Fibroblast of lung (primary cell): ENCODE measurements at regions not wholly inside any gene's neighbourhood (a gene's known extent, or its start where the extent isn't known, plus 50 kb on each side); places are given as distances from the start of the nearest gene placed in this dataset.
"Not testable (repeated sequence)": the region's sequence is repeated elsewhere in the genome, so short reads cannot be mapped to it uniquely, and the experiment has no call there.

Experiments used
- DNase-seq, 2 donors: peaks; one replicate each; pipeline versions ENCODE4 v3.0.0 to v3.0.0-alpha.2; 2010; ENCODE audit warnings: low read depth in 2 of 2
- H2AFZ ChIP-seq: 2 replicates; pipeline ENCODE4 v1.5.1; 2012; ENCODE audit warnings: low read length, control low read depth, inconsistent platforms
- H3K27ac ChIP-seq: 2 replicates; pipeline ENCODE4 v1.5.1; 2011; ENCODE audit warnings: low read length, control low read depth; ENCODE audit not compliant: insufficient read depth
- H3K27me3 ChIP-seq: 2 replicates; pipeline ENCODE4 v1.5.1; 2011; ENCODE audit warnings: mild to moderate bottlenecking, low read length; ENCODE audit not compliant: control insufficient read depth, insufficient read depth
- H3K36me3 ChIP-seq: 2 replicates; pipeline ENCODE4 v1.5.1; 2011; ENCODE audit warnings: low read length; ENCODE audit not compliant: control insufficient read depth, insufficient read depth
- H3K4me1 ChIP-seq: 2 replicates; pipeline ENCODE4 v1.5.1; 2011; ENCODE audit warnings: low read length; ENCODE audit not compliant: control insufficient read depth, insufficient read depth; ENCODE audit errors: extremely low read depth
- H3K4me2 ChIP-seq: 2 replicates; pipeline ENCODE4 v1.5.1; 2011; ENCODE audit warnings: low read length, control low read depth; ENCODE audit not compliant: insufficient read depth; ENCODE audit errors: extremely low read depth
- H3K4me3 ChIP-seq, 4 experiments: fragments of 200-600 bp in 1 of 4; sonication (generic) in 1 of 4; replicated peaks in 1 of 4; 2 replicates each; pipeline ENCODE4 v1.5.1; 2011 to 2016; ENCODE audit warnings: low read length in 4 of 4, low read depth in 3 of 4, mild to moderate bottlenecking in 3 of 4, control low read depth in 2 of 4, inconsistent platforms in 1 of 4, mixed read lengths in 1 of 4; ENCODE audit not compliant: insufficient read depth in 1 of 4; ENCODE audit errors: control extremely low read depth in 1 of 4
- H3K79me2 ChIP-seq: 2 replicates; pipeline ENCODE4 v1.5.1; 2012; ENCODE audit warnings: mild to moderate bottlenecking, low read length, inconsistent platforms; ENCODE audit not compliant: control insufficient read depth, insufficient read depth
- H3K9ac ChIP-seq: 2 replicates; pipeline ENCODE4 v1.5.1; 2011; ENCODE audit warnings: mild to moderate bottlenecking, low read length, control low read depth; ENCODE audit not compliant: insufficient read depth
- H3K9me3 ChIP-seq: 2 replicates; pipeline ENCODE4 v1.5.1; 2012; ENCODE audit warnings: low read depth, low read length; ENCODE audit not compliant: control insufficient read depth, insufficient read depth
- H4K20me1 ChIP-seq: 2 replicates; pipeline ENCODE4 v1.5.1; 2011; ENCODE audit warnings: low read length; ENCODE audit not compliant: control insufficient read depth, insufficient read depth; ENCODE audit errors: extremely low read depth
- CTCF ChIP-seq, 2 donors: IDR thresholded peaks in 1 of 2; conservative IDR thresholded peaks in 1 of 2; 1 replicate in 1 of 2; 2 replicates in 1 of 2; pipeline ENCODE4 v1.5.1; 2011 to 2012; ENCODE audit warnings: low read length in 2 of 2, control low read depth in 1 of 2, inconsistent platforms in 1 of 2, low read depth in 1 of 2, mild to moderate bottlenecking in 1 of 2
- EZH2 ChIP-seq: IDR thresholded peaks from 2 replicates; pipeline ENCODE4 v1.5.1; 2012; ENCODE audit warnings: low read length, control low read depth, mild to moderate bottlenecking; ENCODE audit errors: missing control alignments

DNA sequence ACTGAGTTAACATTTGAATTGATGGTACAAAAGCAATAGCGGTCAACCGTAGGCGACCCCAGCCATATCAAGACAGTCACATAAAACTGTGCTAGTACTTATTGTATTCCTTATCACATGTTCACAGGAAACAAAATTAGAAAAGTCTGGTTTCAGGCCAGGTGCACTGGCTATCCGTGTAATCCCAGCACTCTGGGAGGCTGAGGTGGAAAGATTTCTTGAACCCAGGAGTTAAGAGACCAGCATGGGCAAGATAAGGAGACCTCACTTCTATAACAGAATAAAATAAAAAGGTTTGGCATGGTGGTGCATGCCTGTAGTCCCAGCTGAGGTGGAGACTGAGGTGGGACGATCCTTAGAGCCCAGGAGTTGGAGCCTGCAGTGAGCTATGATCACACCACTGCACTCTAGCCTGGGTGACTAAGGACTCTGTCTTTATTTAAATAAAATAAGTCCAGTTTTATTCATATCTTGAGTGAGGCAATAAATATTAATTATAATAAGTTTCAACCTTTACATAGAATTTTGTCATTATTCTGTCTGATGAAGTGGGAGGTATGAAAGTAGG lies 84.1 kb upstream of the RGPD4 start:
- Histone ChIP-seq H3K4me3 (no peak overlapping the region), H3K36me3 (no peaks in the 10 kb centered on the region), H2AFZ (no peak overlapping the region), H4K20me1 (no peaks in the 10 kb centered on the region), H3K9ac (no peak overlapping the region), H3K4me2 (no peak overlapping the region), H3K27me3 (no peaks in the 10 kb centered on the region), H3K27ac (no peak overlapping the region), H3K9me3 (no peaks in the 10 kb centered on the region), H3K79me2 (no peaks in the 10 kb centered on the region), H3K4me1 (no peaks in the 10 kb centered on the region)
- TF ChIP-seq CTCF (conservative IDR thresholded peaks at IDR 0.05 in 1 of 2, IDR thresholded peaks at IDR 0.05 in 1 of 2; ENCODE audit: low read depth in 1 of 2, low read length in 2 of 2) (no peak), EZH2 (no peak)
- no peak for DNase-seq

DNA sequence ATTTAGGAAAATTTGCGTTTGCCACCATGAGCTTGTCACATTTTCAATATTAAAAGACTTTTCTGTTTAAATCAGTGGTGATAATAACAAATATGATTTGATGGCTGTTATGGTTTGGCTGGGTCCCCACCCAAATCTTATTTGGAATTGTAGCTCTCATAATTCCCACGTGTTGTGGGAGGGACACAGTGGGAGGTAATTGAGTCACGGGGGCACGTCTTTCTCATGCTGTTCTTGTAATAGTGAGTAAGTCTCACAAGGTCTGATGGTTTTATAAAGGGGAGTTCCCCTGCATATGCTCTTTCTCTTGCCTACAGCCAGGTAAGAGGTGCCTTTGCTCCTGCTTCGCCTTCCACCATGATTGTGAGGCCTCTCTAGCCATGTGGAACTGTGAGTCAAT lies 83.4 kb upstream of the RGPD4 start:
- Histone ChIP-seq H3K79me2 (no peaks in the 10 kb centered on the region), H3K9me3 (no peaks in the 10 kb centered on the region), H3K4me3 (no peak overlapping the region), H3K4me1 (no peaks in the 10 kb centered on the region), H3K4me2 (no peak overlapping the region), H2AFZ (no peak overlapping the region), H3K9ac (no peak overlapping the region), H3K27me3 (no peaks in the 10 kb centered on the region), H3K36me3 (no peaks in the 10 kb centered on the region), H4K20me1 (no peaks in the 10 kb centered on the region), H3K27ac (no peak overlapping the region)
- DNase-seq = no peak
- TF ChIP-seq CTCF (conservative IDR thresholded peaks at IDR 0.05 in 1 of 2, IDR thresholded peaks at IDR 0.05 in 1 of 2; ENCODE audit: low read depth in 1 of 2, low read length in 2 of 2) = no peak

GRCh38 chr2:107745100-107745499 lies 81.6 kb upstream of the RGPD4 start:
- Histone ChIP-seq H3K27ac (no peak overlapping the region), H2AFZ (no peak overlapping the region), H3K4me2 (no peak overlapping the region), H3K4me1 (no peaks in the 10 kb centered on the region), H3K27me3 (no peaks in the 10 kb centered on the region), H3K9me3 (no peaks in the 10 kb centered on the region), H4K20me1 (no peaks in the 10 kb centered on the region), H3K36me3 (no peaks in the 10 kb centered on the region), H3K79me2 (no peaks in the 10 kb centered on the region), H3K9ac (no peak overlapping the region), H3K4me3 (no peak overlapping the region)
- DNase-seq = no peak
- TF ChIP-seq CTCF (conservative IDR thresholded peaks at IDR 0.05 in 1 of 2, IDR thresholded peaks at IDR 0.05 in 1 of 2; ENCODE audit: low read depth in 1 of 2, low read length in 2 of 2) (no peak), EZH2 (no peak)

GRCh38 chr2:107746552-107747198 lies 80.0 kb upstream of the RGPD4 start:
- H4K20me1 ChIP-seq, H3K4me3 ChIP-seq, H3K9me3 ChIP-seq, H3K79me2 ChIP-seq, H3K27me3 ChIP-seq, H3K4me1 ChIP-seq, DNase-seq, H3K4me2 ChIP-seq, H2AFZ ChIP-seq, H3K36me3 ChIP-seq, H3K9ac ChIP-seq, H3K27ac ChIP-seq: not testable (repeated sequence)
